Testis (tissue), 2 donors: ENCODE measurements at regions not wholly inside any gene's neighbourhood (a gene's known extent, or its start where the extent isn't known, plus 50 kb on each side); places are given as distances from the start of the nearest gene placed in this dataset.

Experiments
- DNase-seq: peaks from one replicate; pipeline ENCODE4 v3.0.0-alpha.2; 2019
- H3K27ac ChIP-seq, 2 donors: fragments of 200-600 bp; sonication (generic); one replicate each; pipeline ENCODE4 v1.5.1; 2019
- H3K27me3 ChIP-seq: fragments of 200-600 bp; sonication (generic); one replicate; pipeline ENCODE4 v1.5.1; 2019
- H3K36me3 ChIP-seq: fragments of 200-600 bp; sonication (generic); one replicate; pipeline ENCODE4 v1.5.1; 2017; ENCODE audit warnings: low read depth; ENCODE audit errors: missing control alignments
- H3K4me1 ChIP-seq: fragments of 200-600 bp; sonication (generic); one replicate; pipeline ENCODE4 v1.5.1; 2019
- H3K4me3 ChIP-seq, 2 donors: fragments of 200-600 bp; sonication (generic); one replicate each; pipeline ENCODE4 v1.5.1; 2017 to 2019
- H3K9me3 ChIP-seq: fragments of 200-600 bp; sonication (generic); one replicate; pipeline ENCODE4 v1.5.1; 2017
- CTCF ChIP-seq, 3 experiments: fragments of 450-650 bp in 2 of 3; fragments of 200-600 bp in 1 of 3; sonication (generic) in 1 of 3; IDR thresholded peaks; one replicate each; pipeline ENCODE4 v1.5.1; 2016 to 2019; ENCODE audit warnings: antibody characterized with exemption in 3 of 3, mild to moderate bottlenecking in 2 of 3, moderate library complexity in 1 of 3
- POLR2A ChIP-seq: fragments of 450-650 bp; IDR thresholded peaks from one replicate; pipeline ENCODE4 v1.6.1; 2017; ENCODE audit warnings: antibody characterized with exemption, mild to moderate bottlenecking, moderate library complexity
- WGBS, 2 donors: methylation state at CpG; one replicate each; pipeline ENCODE4 v1.1.5; 2018; 5-methylcytosine and 5-hydroxymethylcytosine counted together
- intact Hi-C: fragments of 100-400 bp; cut with DNase I; formaldehyde crosslinking; loops from one replicate; pipeline ENCODE4 v1.15.1; 2023; ENCODE audit warnings: low total_unique reads
- microRNA counts, 2 donors: library from miRNA; unstranded; fragments of <30 nt; microRNA quantifications; one replicate each; lab custom pipeline; 2016
- microRNA-seq, 2 donors: library from miRNA; unstranded; fragments of <30 nt; microRNA quantifications; one replicate each; pipeline ENCODE4, GENCODE V29; 2016; ENCODE audit warnings: borderline number of aligned reads in 2 of 2, borderline replicate concordance in 1 of 2
- small RNA-seq, 2 donors: library from RNA; depleted of rRNA; stranded (forward); fragments of <200 nt; gene quantifications; one replicate each; pipeline ENCODE3, GENCODE V24; 2016

GRCh38 chr9:119420231-119420630, 51.0 kb upstream of the BRINP1 start:
- no peak overlapping the region for H3K27ac ChIP-seq
- no peak for TF ChIP-seq CTCF (IDR thresholded peaks at IDR 0.05)
- TF ChIP-seq POLR2A, result no peak
- no peak overlapping the region for H3K4me3 ChIP-seq
- H3K4me1 ChIP-seq, result no peaks in the 10 kb centered on the region
- WGBS, 2 donors, result 27 to 41% methylated on average over 2 of the region's 2 CpGs
- peak; percentile 22 for DNase-seq
- no peaks in the 10 kb centered on the region for H3K27me3 ChIP-seq
- no peaks in the 10 kb centered on the region for H3K9me3 ChIP-seq
- H3K36me3 ChIP-seq, result no peaks in the 10 kb centered on the region
- intact Hi-C loops, result no loop called here

MicroRNAs in the stretch of these regions (microRNA counts, 767-probe panel; counts per million panel counts)
- 0 to 152 counts per million in 2 donors for microRNA hsa-miR-147a (lab: Ali Mortazavi, UCI)

Small RNA genes in the stretch of these regions (microRNA-seq; reads per million reads assigned to microRNA genes)
- 0 reads per million in 2 donors for gene MIR147A

Small RNA genes in the stretch of these regions (small RNA-seq; reads per million reads assigned to genes)
- 0 reads per million in 2 donors for gene MIR147A
